Neural crest cell (in vitro differentiated cells): ENCODE measurements at regions not wholly inside any gene's neighbourhood (a gene's known extent, or its start where the extent isn't known, plus 50 kb on each side); places are given as distances from the start of the nearest gene placed in this dataset.

Experiments used
- DNase-seq: peaks from one replicate; pipeline ENCODE4 v3.0.0; 2021; ENCODE audit warnings: low read depth, mixed read lengths, low spot score
- H3K27ac Mint-ChIP-seq: one replicate; pipeline ENCODE4 v1.8.0; 2021; ENCODE audit warnings: mild to moderate bottlenecking, mixed read lengths; ENCODE audit not compliant: unreplicated experiment
- H3K27me3 Mint-ChIP-seq: 2 replicates; pipeline ENCODE4 v1.8.0; 2021; ENCODE audit warnings: low read depth, mild to moderate bottlenecking, mixed read lengths
- H3K36me3 Mint-ChIP-seq: 2 replicates; pipeline ENCODE4 v1.8.0; 2021; ENCODE audit warnings: low read depth, mild to moderate bottlenecking, mixed read lengths
- H3K4me1 Mint-ChIP-seq: 2 replicates; pipeline ENCODE4 v1.8.0; 2021; ENCODE audit warnings: mixed read lengths
- H3K4me3 Mint-ChIP-seq: one replicate; pipeline ENCODE4 v1.8.0; 2021; ENCODE audit warnings: mild to moderate bottlenecking, mixed read lengths
- H3K9me3 Mint-ChIP-seq: 2 replicates; pipeline ENCODE4 v1.8.0; 2021; ENCODE audit warnings: mixed read lengths
- CTCF ChIP-seq: fragments of 200-600 bp; sonication (generic); conservative IDR thresholded peaks from 2 replicates; pipeline ENCODE4 v1.5.0; 2021; ENCODE audit warnings: antibody characterized with exemption, mild to moderate bottlenecking

GRCh38 chr11:37968148-37968547, 1370.1 kb upstream of the RAG2 start:
- peaks cover 2% of the 10 kb centered on the region for H3K9me3 Mint-ChIP-seq
- no peak overlapping the region for H3K27ac Mint-ChIP-seq
- TF ChIP-seq CTCF = no peak
- no peaks in the 10 kb centered on the region for H3K27me3 Mint-ChIP-seq
- no peak for DNase-seq
- H3K4me3 Mint-ChIP-seq = no peak overlapping the region
- no peaks in the 10 kb centered on the region for H3K36me3 Mint-ChIP-seq
- H3K4me1 Mint-ChIP-seq = no peaks in the 10 kb centered on the region

- no peak for TF ChIP-seq CTCF
- Mint-ChIP-seq H3K27me3 (no peaks in the 10 kb centered on the region), H3K27ac (no peak overlapping the region), H3K9me3 (peaks cover 2% of the 10 kb centered on the region), H3K4me1 (no peaks in the 10 kb centered on the region), H3K4me3 (no peak overlapping the region), H3K36me3 (no peaks in the 10 kb centered on the region)
- no peak for DNase-seq
Observed at GRCh38 chr11:37967635-37968034, 1369.6 kb upstream of the RAG2 start.

GRCh38 chr11:37963440-37963839, 1365.4 kb upstream of the RAG2 start:
- H3K27me3 Mint-ChIP-seq = no peaks in the 10 kb centered on the region
- no peaks in the 10 kb centered on the region for H3K36me3 Mint-ChIP-seq
- no peak for TF ChIP-seq CTCF
- H3K9me3 Mint-ChIP-seq = peaks cover 8% of the 10 kb centered on the region
- no peaks in the 10 kb centered on the region for H3K4me1 Mint-ChIP-seq
- no peak for DNase-seq
- H3K4me3 Mint-ChIP-seq = no peak overlapping the region
- H3K27ac Mint-ChIP-seq = no peak overlapping the region

GRCh38 chr11:37957717-37958116, 1359.7 kb upstream of the RAG2 start:
- Mint-ChIP-seq H3K27me3 (no peaks in the 10 kb centered on the region), H3K4me3 (no peak overlapping the region), H3K4me1 (no peaks in the 10 kb centered on the region), H3K9me3 (peaks cover 10% of the 10 kb centered on the region), H3K36me3 (peaks cover 2% of the 10 kb centered on the region), H3K27ac (no peak overlapping the region)
- no peak for DNase-seq
- TF ChIP-seq CTCF = no peak

- Mint-ChIP-seq H3K4me3 (no peak overlapping the region), H3K36me3 (peaks cover 2% of the 10 kb centered on the region), H3K4me1 (no peaks in the 10 kb centered on the region), H3K27ac (no peak overlapping the region), H3K9me3 (no peaks in the 10 kb centered on the region), H3K27me3 (no peaks in the 10 kb centered on the region)
- no peak for DNase-seq
- no peak for TF ChIP-seq CTCF
Observed at GRCh38 chr11:37951996-37952395, 1354.0 kb upstream of the RAG2 start.

- Mint-ChIP-seq H3K4me1 (no peaks in the 10 kb centered on the region), H3K4me3 (no peak overlapping the region), H3K9me3 (peaks cover 10% of the 10 kb centered on the region), H3K27ac (no peak overlapping the region), H3K27me3 (no peaks in the 10 kb centered on the region), H3K36me3 (peaks cover 4% of the 10 kb centered on the region)
- no peak for DNase-seq
- no peak for TF ChIP-seq CTCF
Observed at GRCh38 chr11:37948258-37948657, 1350.2 kb upstream of the RAG2 start.
